GM12801 (cell line): ENCODE measurements at regions not wholly inside any gene's neighbourhood (a gene's known extent, or its start where the extent isn't known, plus 50 kb on each side); places are given as distances from the start of the nearest gene placed in this dataset.

Experiments
- TF ChIP-seq, protein P1 (sequence below): IDR thresholded peaks from one replicate; pipeline ENCODE4 v1.5.1; 2011; ENCODE audit warnings: control low read depth; ENCODE audit not compliant: insufficient read length; ENCODE audit errors: extremely low read depth

- TF ChIP-seq, protein P1, sequence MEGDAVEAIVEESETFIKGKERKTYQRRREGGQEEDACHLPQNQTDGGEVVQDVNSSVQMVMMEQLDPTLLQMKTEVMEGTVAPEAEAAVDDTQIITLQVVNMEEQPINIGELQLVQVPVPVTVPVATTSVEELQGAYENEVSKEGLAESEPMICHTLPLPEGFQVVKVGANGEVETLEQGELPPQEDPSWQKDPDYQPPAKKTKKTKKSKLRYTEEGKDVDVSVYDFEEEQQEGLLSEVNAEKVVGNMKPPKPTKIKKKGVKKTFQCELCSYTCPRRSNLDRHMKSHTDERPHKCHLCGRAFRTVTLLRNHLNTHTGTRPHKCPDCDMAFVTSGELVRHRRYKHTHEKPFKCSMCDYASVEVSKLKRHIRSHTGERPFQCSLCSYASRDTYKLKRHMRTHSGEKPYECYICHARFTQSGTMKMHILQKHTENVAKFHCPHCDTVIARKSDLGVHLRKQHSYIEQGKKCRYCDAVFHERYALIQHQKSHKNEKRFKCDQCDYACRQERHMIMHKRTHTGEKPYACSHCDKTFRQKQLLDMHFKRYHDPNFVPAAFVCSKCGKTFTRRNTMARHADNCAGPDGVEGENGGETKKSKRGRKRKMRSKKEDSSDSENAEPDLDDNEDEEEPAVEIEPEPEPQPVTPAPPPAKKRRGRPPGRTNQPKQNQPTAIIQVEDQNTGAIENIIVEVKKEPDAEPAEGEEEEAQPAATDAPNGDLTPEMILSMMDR = no peak
These were observed 173.7 kb downstream of the LYPLAL1 start for GRCh38 chr1:219347376-219347775.

GRCh38 chr1:219345953-219346352, 172.3 kb downstream of the LYPLAL1 start:
- TF ChIP-seq, protein P1 = no peak

GRCh38 chr1:219342836-219343235, 169.2 kb downstream of the LYPLAL1 start:
- TF ChIP-seq, protein P1 = no peak

DNA sequence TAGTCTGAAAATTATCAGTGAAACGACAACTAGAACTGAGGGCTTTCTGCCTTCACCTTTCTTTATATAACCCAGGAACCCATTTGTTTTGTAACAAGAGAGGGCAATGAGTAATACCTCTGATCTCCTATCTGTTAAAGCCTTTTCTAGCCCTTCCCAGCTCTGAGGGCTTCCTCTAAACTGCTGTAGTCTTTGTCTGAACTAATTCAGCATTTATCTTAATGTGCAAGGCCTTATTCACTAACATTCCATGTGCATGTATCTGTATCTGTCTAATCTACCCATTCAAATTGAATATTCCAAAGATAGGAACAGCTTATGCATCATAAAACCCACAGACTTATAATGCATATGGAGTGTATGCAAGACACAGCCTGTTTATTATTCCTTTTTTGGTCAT, 167.1 kb downstream of the LYPLAL1 start:
- TF ChIP-seq, protein P1 = no peak

- TF ChIP-seq, protein P1 = no peak
These were observed 165.8 kb downstream of the LYPLAL1 start for GRCh38 chr1:219339466-219339865.

DNA sequence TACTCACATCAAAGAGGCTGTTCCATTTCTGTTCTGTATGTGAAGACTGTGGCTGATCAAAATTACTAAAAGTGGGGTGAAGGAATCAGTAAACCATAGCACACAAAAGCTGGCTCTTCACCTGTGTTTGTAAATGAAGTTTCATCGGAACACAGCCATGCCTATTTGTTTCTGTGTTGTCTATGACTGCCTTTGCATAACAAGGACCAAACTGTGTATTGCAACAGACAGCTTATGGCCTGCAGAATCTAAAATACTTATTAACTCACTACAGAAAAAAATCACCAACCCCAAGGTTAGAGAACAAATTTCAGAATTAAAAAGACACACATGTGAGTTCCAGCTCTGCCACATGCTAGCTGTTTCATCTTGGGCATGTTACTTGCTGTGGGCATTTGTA, 163.9 kb downstream of the LYPLAL1 start:
- TF ChIP-seq, protein P1 = no peak

GRCh38 chr1:219333626-219334025, 159.9 kb downstream of the LYPLAL1 start:
- TF ChIP-seq, protein P1 = no peak

GRCh38 chr1:219331424-219331823, 157.7 kb downstream of the LYPLAL1 start:
- TF ChIP-seq, protein P1 = no peak
